Hematopoietic multipotent progenitor cell treated with erythropoietin and hydrocortisone succinate and interleukin-3 and kit ligand, for 15 days (in vitro differentiated cells): ENCODE measurements at regions not wholly inside any gene's neighbourhood (a gene's known extent, or its start where the extent isn't known, plus 50 kb on each side); places are given as distances from the start of the nearest gene placed in this dataset.

Experiments used
- DNase-seq: peaks from one replicate; pipeline ENCODE4 v3.0.0-alpha.2; 2015; ENCODE audit warnings: low spot score

- DNase-seq, result no peak
These were observed 147.8 kb upstream of the MEF2C start for GRCh38 chr5:89030798-89031197.

DNA sequence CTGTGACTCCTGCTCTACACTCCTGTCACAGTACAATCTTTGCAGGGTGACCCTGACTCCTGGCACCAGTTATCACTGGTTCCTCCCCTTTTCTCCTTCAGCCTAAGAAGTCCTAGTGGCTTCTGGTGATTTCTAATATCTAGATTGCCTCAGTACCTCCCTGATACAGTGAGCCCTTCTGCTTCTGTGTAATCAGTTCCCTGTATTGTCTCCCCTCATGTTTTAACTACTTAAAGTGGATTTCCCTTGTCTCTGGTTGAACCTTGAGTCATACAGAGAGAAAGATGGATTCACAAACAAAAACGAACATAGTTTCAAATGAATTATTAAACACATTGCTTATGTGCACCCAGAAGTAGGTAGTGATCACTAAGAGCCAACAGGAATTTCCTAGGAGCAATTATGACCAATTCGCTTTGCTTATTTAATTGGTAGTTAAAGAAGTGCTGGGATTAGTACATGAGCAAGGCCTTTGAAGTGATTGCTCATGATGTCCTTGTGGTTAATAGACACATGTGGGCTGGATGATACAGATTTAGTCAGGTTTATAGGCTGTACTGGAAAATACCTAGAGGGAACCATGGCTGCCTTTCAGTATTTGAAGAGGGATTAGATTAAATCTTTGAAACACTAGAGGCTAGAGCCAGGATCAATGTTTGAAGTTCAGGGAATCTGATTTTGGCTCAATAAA, 145.8 kb upstream of the MEF2C start:
- DNase-seq, result no peak

- no peak for DNase-seq
These were observed 141.1 kb upstream of the MEF2C start for GRCh38 chr5:89024045-89024444.

DNA sequence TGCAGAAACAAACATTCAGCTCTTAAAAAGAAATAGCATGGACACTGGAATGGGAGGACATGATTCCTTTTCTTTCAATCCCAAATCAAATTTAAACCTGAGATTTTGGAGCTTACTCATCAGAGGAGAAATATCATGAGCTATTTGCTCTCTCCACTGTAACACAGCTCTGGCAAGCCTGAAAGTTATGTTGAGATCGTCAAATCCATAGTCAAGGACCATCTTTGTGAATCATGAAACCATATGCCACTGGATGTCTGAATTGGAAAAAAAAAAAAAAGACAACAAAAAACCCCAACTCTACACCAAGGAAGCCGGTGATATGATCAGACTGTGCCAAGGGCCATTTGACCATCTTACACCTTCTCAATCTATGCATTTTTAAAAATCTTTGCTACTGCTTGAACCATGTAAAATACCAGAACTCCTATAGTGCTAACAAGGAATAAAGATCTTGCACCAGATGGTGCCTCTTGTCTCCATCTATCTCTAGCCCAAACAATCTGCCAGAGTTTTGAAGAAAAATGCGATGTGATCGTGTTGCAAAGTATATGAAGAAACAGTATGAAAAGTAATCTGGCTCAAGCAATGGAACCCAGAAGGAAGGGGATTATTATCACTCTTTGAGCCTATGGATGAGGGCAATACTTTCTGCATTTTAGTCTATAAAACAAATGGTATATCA, 138.1 kb upstream of the MEF2C start:
- DNase-seq, result no peak

DNA sequence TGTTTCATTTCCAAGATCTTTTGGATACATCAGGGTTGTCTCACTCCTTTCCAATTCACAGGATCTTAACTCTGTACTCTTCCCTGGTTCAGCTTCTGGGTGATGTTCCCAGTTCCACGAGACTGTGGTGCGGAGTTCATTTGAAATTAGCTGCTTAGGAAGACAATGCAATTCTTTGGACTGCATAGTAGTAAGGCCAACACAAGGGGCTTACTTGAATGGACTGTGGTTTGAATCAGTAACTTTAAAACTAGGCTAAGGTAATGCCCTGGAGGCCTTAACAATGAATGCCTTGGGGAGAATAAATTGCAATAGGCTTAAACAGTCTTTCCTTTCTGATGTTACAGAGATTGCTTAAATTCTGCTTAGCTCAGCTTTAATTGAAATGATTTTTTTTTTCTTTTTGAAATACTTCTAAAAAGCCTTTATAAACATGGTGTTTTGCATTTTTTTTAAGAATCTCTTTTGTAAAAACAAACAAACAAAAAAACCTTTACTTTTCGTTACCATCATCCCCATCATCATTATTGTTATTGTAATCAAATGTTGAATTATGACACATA, 133.8 kb upstream of the MEF2C start:
- no peak for DNase-seq

DNA sequence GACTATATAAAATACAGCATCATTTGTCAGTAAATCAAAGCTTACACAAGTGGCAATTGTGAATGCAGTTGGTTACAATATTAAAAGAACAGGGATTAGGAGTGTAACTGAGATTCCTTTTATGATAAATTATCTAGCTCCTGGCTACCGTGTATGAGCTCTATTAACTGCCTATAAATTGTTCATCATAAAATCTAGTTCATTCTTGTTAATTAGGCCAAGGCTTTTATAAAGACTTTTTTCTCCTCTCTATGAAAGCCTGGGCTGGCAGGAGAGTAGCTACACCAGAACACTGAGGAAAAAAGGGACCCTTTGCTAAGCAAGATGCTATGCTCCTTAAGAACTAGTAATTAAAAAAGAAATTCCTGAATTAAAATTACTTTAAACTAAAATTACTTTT, 132.4 kb upstream of the MEF2C start:
- no peak for DNase-seq

- DNase-seq, result no peak
These were observed 129.1 kb upstream of the MEF2C start for GRCh38 chr5:89011778-89012711.

- no peak for DNase-seq
These were observed 127.5 kb upstream of the MEF2C start for GRCh38 chr5:89010512-89010911.

GRCh38 chr5:89008291-89008690, 125.3 kb upstream of the MEF2C start:
- no peak for DNase-seq

GRCh38 chr5:89005990-89006389, 123.0 kb upstream of the MEF2C start:
- DNase-seq, result no peak

DNA sequence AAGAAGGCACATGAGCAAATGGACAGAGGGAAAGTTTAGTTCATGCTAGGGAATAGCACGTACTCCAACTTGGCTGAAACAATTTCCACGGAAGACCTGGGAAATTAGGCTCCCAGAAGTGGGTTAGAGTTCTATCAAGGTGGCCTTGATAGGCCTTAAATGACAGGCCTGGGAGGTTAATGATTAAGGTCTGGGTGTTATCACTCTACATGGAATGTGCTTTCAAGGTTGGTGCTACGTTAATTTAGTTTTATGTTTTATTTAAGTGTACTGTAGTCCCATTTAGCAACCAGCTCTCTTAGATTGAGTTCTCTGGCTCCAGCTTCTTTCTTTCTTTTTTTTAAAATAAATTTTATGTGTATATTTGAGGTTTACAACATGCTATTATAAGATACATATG, 121.4 kb upstream of the MEF2C start:
- DNase-seq, result no peak

DNA sequence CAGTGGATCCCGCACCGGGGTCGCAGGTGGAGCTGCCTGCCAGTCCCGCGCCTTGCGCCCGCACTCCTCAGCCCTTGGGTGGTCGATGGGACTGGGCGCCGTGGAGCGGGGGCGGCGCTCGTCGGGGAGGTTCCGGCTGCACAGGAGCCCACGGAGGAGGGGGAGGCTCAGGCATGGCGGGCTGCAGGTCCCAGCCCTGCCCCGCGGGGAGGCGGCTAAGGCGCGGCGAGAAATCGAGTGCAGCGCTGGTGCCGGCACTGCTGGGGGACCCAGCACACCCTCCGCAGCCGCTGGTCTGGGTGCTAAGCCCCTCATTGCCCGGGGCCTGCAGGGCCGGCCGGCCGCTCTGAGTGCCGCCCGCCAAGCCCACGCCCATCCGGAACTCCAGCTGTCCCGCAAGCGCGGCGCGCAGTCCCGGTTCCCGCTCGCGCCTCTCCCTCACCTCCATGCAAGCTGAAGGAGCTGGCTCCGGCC, 120.6 kb upstream of the MEF2C start:
- no peak for DNase-seq

GRCh38 chr5:88999853-89000252, 116.9 kb upstream of the MEF2C start:
- DNase-seq, result no peak

- no peak for DNase-seq
These were observed 115.0 kb upstream of the MEF2C start for GRCh38 chr5:88997937-88998336.

GRCh38 chr5:88984040-88984439, 101.1 kb upstream of the MEF2C start:
- DNase-seq, result no peak

- DNase-seq, result no peak
These were observed 96.7 kb upstream of the MEF2C start for GRCh38 chr5:88979726-88980125.

- DNase-seq, result no peak
These were observed 96.3 kb upstream of the MEF2C start for GRCh38 chr5:88979244-88979643.

GRCh38 chr5:88976914-88977313, 93.9 kb upstream of the MEF2C start:
- DNase-seq, result no peak

GRCh38 chr5:88967633-88968585, 84.9 kb upstream of the MEF2C start:
- no peak for DNase-seq

GRCh38 chr5:88964831-88965230, 81.8 kb upstream of the MEF2C start:
- no peak for DNase-seq

DNA sequence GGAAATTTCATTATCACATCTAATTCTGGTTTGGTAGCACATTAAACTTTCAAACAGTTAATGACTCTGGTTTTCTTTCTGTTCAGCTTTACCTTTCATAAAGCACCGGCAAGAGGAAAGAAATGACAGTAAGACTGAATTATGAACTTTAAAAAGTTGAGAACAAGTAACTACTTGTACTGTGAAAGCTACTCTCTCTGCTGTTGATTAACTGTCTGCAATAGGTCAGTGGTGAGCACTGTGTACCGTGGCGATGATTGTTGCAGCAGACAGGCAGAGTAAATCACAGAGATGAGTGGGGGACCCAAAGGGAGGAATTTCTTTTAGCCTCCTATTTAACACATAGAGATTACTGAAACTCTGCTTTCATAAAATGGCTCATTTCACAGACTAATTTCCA, 74.0 kb upstream of the MEF2C start:
- DNase-seq, result no peak
